MM.1S (cell line): ENCODE measurements at regions not wholly inside any gene's neighbourhood (a gene's known extent, or its start where the extent isn't known, plus 50 kb on each side); places are given as distances from the start of the nearest gene placed in this dataset.

ENCODE experiments used
- DNase-seq: peaks from one replicate; pipeline ENCODE4 v3.0.0-alpha.2; 2015
- H2AFZ ChIP-seq: fragments of 300-600 bp; sonication (generic); 2 replicates; pipeline ENCODE4 v1.6.0; 2016; ENCODE audit warnings: antibody characterized with exemption, low read length
- H3F3A ChIP-seq: fragments of 300-600 bp; sonication (generic); 2 replicates; pipeline ENCODE4 v1.6.1; 2016; ENCODE audit warnings: mild to moderate bottlenecking, antibody characterized with exemption, low read length, moderate library complexity, mixed read lengths; ENCODE audit not compliant: insufficient read depth
- H3K27ac ChIP-seq: fragments of 300-600 bp; sonication (generic); 2 replicates; pipeline ENCODE4 v1.5.1; 2016; ENCODE audit warnings: mild to moderate bottlenecking, low read length
- H3K27me3 ChIP-seq: fragments of 300-600 bp; sonication (generic); replicated peaks from 2 replicates; pipeline ENCODE4 v1.6.0; 2016; ENCODE audit warnings: low read length; ENCODE audit not compliant: insufficient read depth
- H3K36me3 ChIP-seq: fragments of 300-600 bp; sonication (generic); replicated peaks from 2 replicates; pipeline ENCODE4 v1.6.1; 2016; ENCODE audit warnings: mild to moderate bottlenecking, low read length, mixed read lengths; ENCODE audit not compliant: insufficient read depth
- H3K4me1 ChIP-seq: fragments of 300-600 bp; sonication (generic); 2 replicates; pipeline ENCODE4 v1.6.1; 2016; ENCODE audit warnings: low read length, mixed read lengths
- H3K4me2 ChIP-seq: fragments of 300-600 bp; sonication (generic); 2 replicates; pipeline ENCODE4 v1.6.0; 2016; ENCODE audit warnings: low read depth, low read length
- H3K4me3 ChIP-seq: fragments of 300-600 bp; sonication (generic); 2 replicates; pipeline ENCODE4 v1.5.1; 2016; ENCODE audit warnings: low read length, mixed read lengths
- H3K79me2 ChIP-seq: fragments of 300-600 bp; sonication (generic); 2 replicates; pipeline ENCODE4 v1.6.1; 2016; ENCODE audit warnings: mixed run types, low read length, mixed read lengths
- H3K9ac ChIP-seq: fragments of 300-600 bp; sonication (generic); 2 replicates; pipeline ENCODE4 v1.6.1; 2016; ENCODE audit warnings: low read length, mixed read lengths
- H3K9me2 ChIP-seq: fragments of 300-600 bp; sonication (generic); replicated peaks from 2 replicates; pipeline ENCODE4 v1.6.1; 2016; ENCODE audit warnings: mild to moderate bottlenecking, low read length, mixed read lengths; ENCODE audit not compliant: insufficient read depth
- H3K9me3 ChIP-seq: fragments of 300-600 bp; sonication (generic); replicated peaks from 2 replicates; pipeline ENCODE4 v1.6.1; 2016; ENCODE audit warnings: mild to moderate bottlenecking, low read length, mixed read lengths; ENCODE audit not compliant: insufficient read depth
- H4K20me1 ChIP-seq: fragments of 300-600 bp; sonication (generic); 2 replicates; pipeline ENCODE4 v1.6.1; 2016; ENCODE audit warnings: mild to moderate bottlenecking, low read length, moderate library complexity, mixed read lengths; ENCODE audit not compliant: insufficient read depth
- CTCF ChIP-seq: fragments of 300-600 bp; sonication (generic); IDR thresholded peaks from 2 replicates; pipeline ENCODE4 v1.5.1; 2016; ENCODE audit warnings: antibody characterized with exemption, low read length, mixed read lengths
- EZH2 ChIP-seq: fragments of 300-600 bp; sonication (generic); optimal IDR thresholded peaks from 2 replicates; pipeline ENCODE3; 2017; ENCODE audit warnings: low read depth, mild to moderate bottlenecking, antibody characterized with exemption, low read length, mixed read lengths
- EZH2phosphoT487 ChIP-seq: fragments of 300-600 bp; sonication (generic); IDR thresholded peaks from 2 replicates; pipeline ENCODE4 v1.6.1; 2018; ENCODE audit warnings: antibody characterized with exemption, low read length

DNA sequence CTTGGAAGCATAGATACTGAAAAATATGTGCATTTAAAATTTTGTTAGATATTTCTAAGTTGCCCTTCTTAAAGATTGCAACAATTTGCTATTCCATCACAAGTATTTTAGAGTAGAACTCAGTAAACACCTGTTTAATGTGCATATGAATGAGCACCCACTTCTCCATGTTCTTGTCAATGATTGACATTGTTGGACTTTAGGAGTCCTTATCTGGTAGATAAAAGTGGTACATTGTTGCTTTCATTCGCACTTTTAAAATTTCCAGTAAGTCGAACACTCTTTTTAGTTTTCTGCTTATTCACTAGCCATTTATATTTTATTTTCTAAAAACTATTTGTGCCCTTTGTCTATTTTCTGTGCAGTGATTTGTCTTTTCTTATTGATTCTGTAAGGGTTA is 478.3 kb downstream of the SOX2 start:
- TF ChIP-seq CTCF (no peak), EZH2phosphoT487 (no peak), EZH2 (no peak)
- H3F3A ChIP-seq, result no peaks in the 10 kb centered on the region
- H3K79me2 ChIP-seq, result no peaks in the 10 kb centered on the region
- DNase-seq, result no peak
- H3K4me1 ChIP-seq, result no peaks in the 10 kb centered on the region
- H3K27ac ChIP-seq, result no peak overlapping the region
- H3K4me2 ChIP-seq, result no peak overlapping the region
- no peaks in the 10 kb centered on the region for H3K36me3 ChIP-seq
- no peak overlapping the region for H3K4me3 ChIP-seq
- H3K9me3 ChIP-seq, result no peaks in the 10 kb centered on the region
- H3K9ac ChIP-seq, result no peak overlapping the region
- no peaks in the 10 kb centered on the region for H3K27me3 ChIP-seq
- H4K20me1 ChIP-seq, result no peaks in the 10 kb centered on the region
- no peak overlapping the region for H2AFZ ChIP-seq
- no peaks in the 10 kb centered on the region for H3K9me2 ChIP-seq

- TF ChIP-seq EZH2phosphoT487 (no peak), EZH2 (no peak), CTCF (no peak)
- Histone ChIP-seq H2AFZ (no peak overlapping the region), H3K4me1 (peaks cover 3% of the 10 kb centered on the region; the same call in 1 of the 2 replicates), H3K27me3 (no peaks in the 10 kb centered on the region), H3K36me3 (no peaks in the 10 kb centered on the region), H3K79me2 (no peaks in the 10 kb centered on the region), H3K9me2 (no peaks in the 10 kb centered on the region), H3K27ac (no peak overlapping the region), H3K9me3 (no peaks in the 10 kb centered on the region), H3F3A (no peaks in the 10 kb centered on the region), H3K4me2 (no peak overlapping the region), H3K4me3 (no peak overlapping the region), H4K20me1 (no peaks in the 10 kb centered on the region), H3K9ac (no peak overlapping the region)
- no peak for DNase-seq
Measured at GRCh38 chr3:182198345-182198744, 486.6 kb downstream of the SOX2 start.

- no peaks in the 10 kb centered on the region for H3K27me3 ChIP-seq
- H3K79me2 ChIP-seq, result no peaks in the 10 kb centered on the region
- H3K9me3 ChIP-seq, result no peaks in the 10 kb centered on the region
- H3K4me3 ChIP-seq, result no peak overlapping the region
- H3K27ac ChIP-seq, result no peak overlapping the region
- TF ChIP-seq CTCF (no peak), EZH2phosphoT487 (no peak)
- H3K9me2 ChIP-seq, result no peaks in the 10 kb centered on the region
- no peak for DNase-seq
- H3K36me3 ChIP-seq, result no peaks in the 10 kb centered on the region
- no peaks in the 10 kb centered on the region for H3F3A ChIP-seq
- H3K9ac ChIP-seq, result no peak overlapping the region
- no peaks in the 10 kb centered on the region for H4K20me1 ChIP-seq
- no peak overlapping the region for H2AFZ ChIP-seq
- H3K4me2 ChIP-seq, result no peak overlapping the region
- peaks cover 3% of the 10 kb centered on the region; the same call in 1 of the 2 replicates for H3K4me1 ChIP-seq
Measured at GRCh38 chr3:182201456-182202168, 489.9 kb downstream of the SOX2 start.
